ENCODE measurements at regions not wholly inside any gene's neighbourhood (a gene's known extent, or its start where the extent isn't known, plus 50 kb on each side); places are given as distances from the start of the nearest gene placed in this dataset.

- TF ChIP-seq TGIF2 (CRISPR knock-in tag; IDR thresholded peaks at IDR 0.05), result no peak
- TF ChIP-seq KDM4B (IDR thresholded peaks at IDR 0.05; ENCODE audit: borderline replicate concordance in 2 of 2, low read depth in 1 of 2), result no peak
- no peak for TF ChIP-seq MLLT1 (IDR thresholded peaks at IDR 0.05)
- no peak for TF ChIP-seq SMAD2 (IDR thresholded peaks at IDR 0.05; ENCODE audit: low read depth, low read length)
- no peak for TF ChIP-seq ZNF232 (CRISPR knock-in tag; IDR thresholded peaks at IDR 0.05)
- no peak for TF ChIP-seq TSHZ1 (CRISPR knock-in tag; IDR thresholded peaks at IDR 0.05)
- no peak for TF ChIP-seq LEF1 (IDR thresholded peaks at IDR 0.05)
- TF ChIP-seq, protein P1, sequence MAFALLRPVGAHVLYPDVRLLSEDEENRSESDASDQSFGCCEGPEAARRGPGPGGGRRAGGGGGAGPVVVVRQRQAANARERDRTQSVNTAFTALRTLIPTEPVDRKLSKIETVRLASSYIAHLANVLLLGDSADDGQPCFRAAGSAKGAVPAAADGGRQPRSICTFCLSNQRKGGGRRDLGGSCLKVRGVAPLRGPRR (CRISPR knock-in tag; IDR thresholded peaks at IDR 0.05), result no peak
Measured at GRCh38 chr5:142375944-142376411, 51.2 kb upstream of the SPRY4 start (continued).

All from K562 (cell line).